Pons (tissue), 1 donor: ENCODE measurements at regions not wholly inside any gene's neighbourhood (a gene's known extent, or its start where the extent isn't known, plus 50 kb on each side); places are given as distances from the start of the nearest gene placed in this dataset.
"Not testable (repeated sequence)": the region's sequence is repeated elsewhere in the genome, so short reads cannot be mapped to it uniquely, and the experiment has no call there.

Experiments used
- DNase-seq: peaks from one replicate; pipeline ENCODE4 v3.0.0-alpha.2; 2016; ENCODE audit warnings: low spot score

- DNase-seq: no peak
Observed at GRCh38 chr5:121319292-121319691, 532.4 kb upstream of the FTMT start.

- no peak for DNase-seq
Observed at GRCh38 chr5:121325930-121326329, 525.8 kb upstream of the FTMT start.

- DNase-seq: no peak
Observed at GRCh38 chr5:121350181-121350930, 501.3 kb upstream of the FTMT start.

GRCh38 chr5:121366515-121366914 is 485.2 kb upstream of the FTMT start:
- DNase-seq: no peak

- no peak for DNase-seq
Observed at GRCh38 chr5:121373371-121373770, 478.3 kb upstream of the FTMT start.

GRCh38 chr5:121377461-121377860 is 474.2 kb upstream of the FTMT start:
- no peak for DNase-seq

GRCh38 chr5:121378046-121378445 is 473.6 kb upstream of the FTMT start:
- no peak for DNase-seq

- DNase-seq: no peak
Observed at GRCh38 chr5:121378559-121379359, 472.9 kb upstream of the FTMT start.

GRCh38 chr5:121380066-121380465 is 471.6 kb upstream of the FTMT start:
- DNase-seq: no peak

GRCh38 chr5:121384359-121384758 is 467.3 kb upstream of the FTMT start:
- DNase-seq: no peak

GRCh38 chr5:121386334-121386733 is 465.3 kb upstream of the FTMT start:
- no peak for DNase-seq

- DNase-seq: no peak
Observed at GRCh38 chr5:121396716-121397115, 455.0 kb upstream of the FTMT start.

GRCh38 chr5:121399879-121400278 is 451.8 kb upstream of the FTMT start:
- DNase-seq: no peak

GRCh38 chr5:121408778-121409177 is 442.9 kb upstream of the FTMT start:
- DNase-seq: no peak

- no peak for DNase-seq
Observed at GRCh38 chr5:121415270-121415669, 436.4 kb upstream of the FTMT start.

GRCh38 chr5:121421646-121422045 is 430.0 kb upstream of the FTMT start:
- DNase-seq: no peak

GRCh38 chr5:121424976-121425375 is 426.7 kb upstream of the FTMT start:
- DNase-seq: no peak

- DNase-seq: no peak
Observed at GRCh38 chr5:121426153-121426552, 425.5 kb upstream of the FTMT start.

- no peak for DNase-seq
Observed at GRCh38 chr5:121429761-121430160, 421.9 kb upstream of the FTMT start.

GRCh38 chr5:121430538-121430937 is 421.1 kb upstream of the FTMT start:
- no peak for DNase-seq

- no peak for DNase-seq
Observed at GRCh38 chr5:121445511-121445910, 406.2 kb upstream of the FTMT start.

- peak; percentile 14 for DNase-seq
Observed at GRCh38 chr5:121462441-121462840, 389.2 kb upstream of the FTMT start.

GRCh38 chr5:121471222-121471621 is 380.5 kb upstream of the FTMT start:
- not testable (repeated sequence) for DNase-seq
